Fibroblast of skin of left biceps (primary cell): ENCODE measurements at regions not wholly inside any gene's neighbourhood (a gene's known extent, or its start where the extent isn't known, plus 50 kb on each side); places are given as distances from the start of the nearest gene placed in this dataset.

Source experiments
- DNase-seq, 2 experiments: peaks; one replicate each; pipeline ENCODE4 v3.0.0-alpha.2; 2013; ENCODE audit warnings: low read depth in 2 of 2

GRCh38 chr3:106687905-106688304 lies 689.3 kb upstream of the CCDC54 start:
- no peak for DNase-seq

GRCh38 chr3:106688464-106688863 lies 688.8 kb upstream of the CCDC54 start:
- peak; percentile 69 to 75 for DNase-seq

- DNase-seq = no peak
Measured at GRCh38 chr3:106691476-106691875, 685.8 kb upstream of the CCDC54 start.

GRCh38 chr3:106692624-106693023 lies 684.6 kb upstream of the CCDC54 start:
- no peak for DNase-seq

DNA sequence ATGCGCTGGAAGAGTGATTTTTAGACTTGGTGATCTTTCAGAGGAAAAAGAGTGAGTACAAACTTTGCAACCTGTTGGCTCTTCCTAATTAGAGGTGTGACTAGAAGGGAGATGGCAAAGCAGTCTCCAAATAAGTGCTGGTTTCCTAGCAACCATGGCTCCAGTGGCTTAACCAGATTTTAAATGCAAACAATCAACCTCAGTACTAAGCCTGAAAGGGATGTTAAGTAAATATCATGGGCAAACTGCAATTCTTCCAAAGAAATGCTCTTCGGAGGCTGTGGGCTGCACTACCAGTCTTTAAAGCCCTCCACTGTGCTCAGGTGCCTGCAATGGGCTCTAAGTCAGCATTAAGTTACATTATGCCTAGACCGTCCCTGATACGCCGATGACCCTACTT lies 678.1 kb upstream of the CCDC54 start:
- no peak for DNase-seq

GRCh38 chr3:106700981-106701380 lies 676.3 kb upstream of the CCDC54 start:
- DNase-seq = no peak

DNA sequence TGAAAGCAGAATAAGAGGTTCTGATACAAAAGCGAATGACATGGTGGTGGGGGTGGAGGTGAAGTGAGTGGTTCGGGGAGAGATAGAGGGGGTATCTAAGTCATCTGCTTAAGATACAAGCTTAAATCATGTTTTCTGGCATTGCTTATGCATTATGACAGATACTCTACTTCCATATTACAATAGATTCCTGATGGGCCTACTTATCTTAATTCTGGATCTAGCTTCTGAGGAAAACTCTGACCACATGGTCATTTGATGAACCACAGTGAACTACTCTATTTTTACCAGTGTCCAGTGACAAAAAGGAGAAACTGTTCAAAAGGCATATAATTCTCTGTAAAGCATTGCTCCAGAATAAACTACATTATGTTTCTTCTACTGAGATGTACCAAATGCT lies 673.7 kb upstream of the CCDC54 start:
- no peak for DNase-seq

GRCh38 chr3:106707347-106707746 lies 669.9 kb upstream of the CCDC54 start:
- DNase-seq = no peak

DNA sequence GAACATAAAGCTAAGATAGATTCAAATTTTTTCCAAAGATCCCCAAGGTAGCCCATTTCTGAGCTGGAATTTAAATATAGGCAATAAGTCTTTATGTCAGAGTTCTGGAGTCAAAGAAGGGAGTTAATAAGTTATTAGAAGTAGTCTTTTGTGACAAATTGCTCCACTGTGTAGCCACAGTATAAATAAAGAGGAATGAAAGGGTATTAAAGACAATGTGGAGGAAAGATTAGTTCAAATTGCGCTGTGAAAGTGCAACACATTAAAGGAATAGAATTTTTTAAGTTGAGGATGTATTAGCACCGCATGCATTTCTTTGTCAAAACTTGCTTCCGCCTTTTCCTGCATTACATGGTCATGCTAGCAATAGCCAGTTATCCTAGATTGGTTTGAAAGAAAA lies 666.6 kb upstream of the CCDC54 start:
- no peak for DNase-seq

DNA sequence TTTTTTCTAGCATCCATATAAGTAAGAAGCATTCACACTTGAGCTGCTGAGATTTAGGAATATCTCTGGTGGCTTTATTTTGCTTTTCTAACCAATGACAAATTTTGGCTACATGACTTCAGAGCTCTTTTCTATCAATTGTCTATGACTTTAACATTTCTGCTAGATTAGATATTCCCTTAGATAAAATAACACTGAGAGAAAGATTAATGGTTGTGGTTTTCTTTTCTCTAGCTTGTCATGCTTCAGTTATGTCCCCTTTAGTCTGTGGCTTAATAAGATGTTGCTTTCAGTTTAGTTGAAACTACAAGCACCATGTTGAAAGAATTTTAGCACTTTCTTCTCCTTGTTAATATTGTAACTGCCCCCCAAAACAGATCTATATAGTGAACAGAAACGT lies 665.6 kb upstream of the CCDC54 start:
- DNase-seq = peak; percentile 58 to 61

DNA sequence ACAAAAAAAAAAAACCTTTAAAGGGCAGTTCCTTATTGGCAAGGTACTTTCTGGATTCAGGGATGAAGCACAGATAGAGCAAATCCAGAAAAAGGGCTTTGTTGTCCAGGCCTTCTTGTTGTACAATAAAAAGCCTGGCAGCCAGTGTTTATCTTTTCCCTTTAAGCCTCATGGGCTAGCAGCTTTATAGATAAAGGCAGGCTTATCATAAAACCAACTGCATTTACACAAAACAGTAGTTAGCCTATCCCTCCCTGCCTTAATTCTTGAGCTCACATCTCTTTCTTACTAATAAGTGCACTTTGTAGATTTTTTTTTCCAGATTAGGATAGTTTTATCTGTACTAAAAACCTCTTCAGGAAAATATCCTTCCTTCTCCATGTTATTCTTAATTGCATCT lies 662.8 kb upstream of the CCDC54 start:
- no peak for DNase-seq

DNA sequence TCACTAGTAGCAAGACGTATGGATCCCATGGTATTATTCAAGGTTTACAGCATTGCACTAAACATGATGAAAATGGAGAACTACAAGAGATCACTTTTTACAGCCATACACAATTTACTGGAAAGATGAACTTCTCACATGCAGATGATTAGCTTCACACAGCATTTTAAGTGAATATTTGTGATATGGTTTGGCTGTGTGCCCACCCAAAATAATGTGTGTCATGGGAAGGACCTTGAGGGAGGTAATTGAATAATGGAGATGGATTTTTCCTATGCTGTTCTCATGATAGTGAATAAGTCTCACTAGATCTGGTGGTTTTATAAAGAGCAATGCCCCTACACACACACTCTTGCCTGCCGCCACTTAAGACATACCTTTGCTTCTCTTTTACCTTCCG lies 662.0 kb upstream of the CCDC54 start:
- DNase-seq = peak; percentile 39 to 43

DNA sequence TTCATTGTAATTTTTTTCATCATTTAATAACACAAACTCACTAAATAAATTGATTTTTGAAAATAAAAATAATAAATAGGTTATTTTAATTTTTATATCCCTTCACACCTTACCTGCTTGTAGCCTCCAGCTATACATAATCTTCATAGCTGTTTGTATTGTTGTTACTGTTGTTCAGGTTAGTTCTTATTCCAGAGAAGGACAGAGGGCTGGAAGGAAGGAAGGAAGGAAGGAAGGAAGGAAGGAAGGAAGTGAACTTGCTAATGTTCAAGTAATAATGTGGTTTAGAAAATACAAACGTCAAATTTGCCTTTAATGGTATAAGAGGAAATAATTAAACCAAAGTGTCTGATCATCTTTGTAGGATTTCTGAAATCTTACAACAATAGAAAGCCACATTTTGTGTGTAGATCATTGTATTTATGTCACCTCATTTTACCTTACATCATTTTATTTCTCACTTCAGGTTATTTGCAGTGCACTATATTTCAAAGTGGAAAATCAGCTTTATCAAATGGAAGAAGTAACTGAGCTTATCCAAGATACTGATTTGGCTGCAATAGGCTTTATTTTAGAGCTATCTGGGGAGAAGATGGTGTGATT lies 660.0 kb upstream of the CCDC54 start:
- no peak for DNase-seq

GRCh38 chr3:106719077-106719476 lies 658.2 kb upstream of the CCDC54 start:
- DNase-seq = no peak

DNA sequence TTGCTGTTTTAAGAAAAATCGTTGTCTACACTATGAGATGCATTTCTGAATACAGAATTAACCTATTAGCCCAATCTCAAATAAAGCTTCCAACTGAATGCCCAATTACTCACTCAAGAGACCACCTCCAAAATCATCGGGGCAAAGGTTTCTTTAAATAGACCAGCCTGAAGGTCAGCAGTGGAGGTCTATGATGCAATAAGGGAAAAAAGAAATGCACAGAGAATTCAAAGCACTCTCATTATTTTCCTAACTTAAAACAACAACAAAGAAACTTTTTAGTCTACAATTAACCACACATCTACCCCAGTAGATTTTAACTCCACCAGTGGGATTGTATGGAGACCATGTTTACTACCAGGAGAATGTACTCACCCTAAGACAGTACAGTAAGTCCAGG lies 657.7 kb upstream of the CCDC54 start:
- DNase-seq = no peak

DNA sequence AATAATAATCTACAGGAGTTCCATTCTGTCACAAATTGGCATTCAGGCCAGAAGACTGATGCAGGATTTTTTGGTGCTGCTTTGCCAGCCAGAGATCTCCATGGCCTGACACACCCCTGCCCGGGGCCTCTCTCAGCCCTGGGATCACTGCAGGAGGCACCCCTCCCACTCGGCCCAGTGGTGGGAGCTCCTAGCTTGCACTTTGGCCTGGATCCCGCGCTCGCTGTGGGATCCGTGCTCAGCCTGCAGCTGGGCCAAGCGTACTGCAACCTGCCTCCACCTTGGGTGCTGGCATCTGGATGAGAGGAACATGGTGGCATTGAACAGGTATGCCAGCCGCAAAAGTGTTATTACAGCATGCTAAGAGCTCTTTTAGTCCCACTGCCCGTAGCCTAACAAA lies 656.7 kb upstream of the CCDC54 start:
- no peak for DNase-seq

GRCh38 chr3:106725566-106725965 lies 651.7 kb upstream of the CCDC54 start:
- no peak for DNase-seq

DNA sequence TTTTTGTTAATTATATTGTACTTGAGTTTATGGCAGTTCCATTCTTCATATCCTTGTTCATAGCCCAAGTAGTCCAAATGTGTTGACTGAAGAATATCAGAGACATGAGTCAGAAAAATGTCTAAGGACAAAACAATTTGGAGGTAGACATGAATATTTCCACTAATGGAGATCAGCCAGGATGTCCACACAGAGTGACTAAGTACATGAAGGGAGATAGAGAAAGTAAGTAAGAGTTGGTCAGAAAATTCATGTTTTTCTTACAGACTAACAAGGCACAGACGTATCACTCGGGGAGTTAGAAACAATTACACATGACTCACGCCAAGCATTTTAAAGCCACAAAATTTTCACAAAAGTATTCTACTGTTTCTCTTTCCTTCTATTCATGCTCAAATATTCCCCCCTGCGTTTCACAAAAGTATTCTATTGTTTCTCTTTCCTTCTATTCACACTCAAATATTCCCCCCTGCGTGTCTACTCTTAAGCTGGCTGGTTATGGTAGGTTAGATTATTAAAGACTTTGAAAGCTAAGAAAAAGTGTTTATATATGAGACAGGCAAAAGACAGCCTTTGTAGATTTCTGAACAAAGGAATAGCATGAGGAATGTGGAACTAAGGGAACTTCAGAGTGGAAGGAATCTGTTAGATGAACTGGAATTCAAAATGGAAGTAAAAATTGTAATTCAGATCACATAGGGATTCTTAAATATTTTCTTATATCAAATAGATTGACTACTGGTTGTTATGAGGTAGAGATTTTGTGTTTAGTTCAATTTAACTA lies 648.7 kb upstream of the CCDC54 start:
- peak; percentile 99 for DNase-seq

DNA sequence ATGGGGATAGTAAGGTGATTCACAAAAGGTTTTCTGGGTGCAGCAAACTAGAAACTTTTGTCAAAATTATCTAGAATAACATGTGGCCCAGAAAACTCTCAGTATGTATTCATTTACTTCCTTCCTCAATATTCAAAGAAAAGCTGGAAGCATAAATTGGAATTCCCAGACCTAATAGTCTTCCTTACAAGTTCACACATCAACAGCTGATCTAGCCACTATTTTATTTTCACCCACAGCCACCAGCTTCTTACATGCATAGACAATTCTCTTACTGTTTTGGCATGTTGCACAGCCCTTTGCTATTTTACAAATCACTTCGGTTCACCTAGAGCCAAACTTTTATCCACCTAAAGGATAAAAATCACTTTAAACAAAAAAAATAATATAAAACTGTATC lies 647.8 kb upstream of the CCDC54 start:
- no peak for DNase-seq

GRCh38 chr3:106731230-106731629 lies 646.0 kb upstream of the CCDC54 start:
- DNase-seq = no peak

DNA sequence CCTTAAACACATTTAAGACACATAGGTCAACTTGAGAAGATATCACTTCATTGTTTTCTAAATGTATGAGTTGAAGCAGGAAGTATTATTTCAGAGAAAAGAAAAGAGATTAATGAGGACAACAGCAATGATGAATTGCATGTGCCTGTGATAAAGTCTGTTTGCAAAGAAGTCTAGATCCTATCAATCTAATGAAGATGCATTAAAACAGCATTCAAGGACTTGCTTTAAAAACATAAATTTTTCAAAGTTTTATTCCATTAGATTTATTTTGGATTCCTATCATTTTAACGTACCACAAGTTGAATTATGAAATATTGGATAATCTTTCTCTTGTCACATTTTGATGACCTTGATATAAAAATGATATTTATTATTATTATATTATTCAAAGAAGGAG lies 642.5 kb upstream of the CCDC54 start:
- no peak for DNase-seq

DNA sequence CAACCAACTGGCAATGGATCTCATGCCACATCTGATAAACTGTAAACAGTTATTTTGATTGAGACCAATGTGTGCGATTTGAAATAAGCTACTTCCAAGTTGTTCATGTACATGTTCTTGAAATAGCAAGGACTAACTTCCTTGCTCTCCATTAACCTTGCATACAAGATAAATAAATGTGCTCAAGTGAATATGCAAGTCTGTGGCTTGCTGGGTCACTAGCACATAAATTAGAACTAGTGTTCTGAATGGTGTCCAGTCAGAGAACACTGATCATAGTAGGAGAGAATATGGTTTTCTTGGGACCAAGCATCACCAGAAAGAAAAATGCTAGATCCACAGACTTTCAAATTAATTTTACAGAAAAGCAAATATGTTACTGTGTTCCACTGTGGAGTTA lies 640.0 kb upstream of the CCDC54 start:
- no peak for DNase-seq

DNA sequence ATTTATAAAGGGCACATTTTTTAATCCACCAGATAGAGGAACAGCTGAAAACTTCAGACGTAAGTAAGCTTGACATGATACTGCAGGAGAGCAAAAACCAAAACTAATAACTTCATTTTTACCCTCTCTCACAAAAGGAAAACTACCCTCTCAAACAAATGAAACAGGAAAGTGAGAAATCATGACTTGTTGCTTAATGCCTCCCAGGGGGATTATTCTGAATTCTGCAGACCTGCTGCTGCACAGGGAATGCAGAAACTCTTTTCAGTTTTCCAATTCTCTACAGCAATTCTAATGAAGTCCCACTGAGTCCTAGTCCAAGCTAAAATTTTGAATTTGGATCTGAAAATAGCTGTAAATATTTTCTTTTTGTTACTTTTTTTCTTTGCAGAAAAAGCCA lies 637.1 kb upstream of the CCDC54 start:
- DNase-seq = no peak
